CD14-positive monocyte (primary cell): ENCODE measurements at regions not wholly inside any gene's neighbourhood (a gene's known extent, or its start where the extent isn't known, plus 50 kb on each side); places are given as distances from the start of the nearest gene placed in this dataset.
"Not testable (repeated sequence)": the region's sequence is repeated elsewhere in the genome, so short reads cannot be mapped to it uniquely, and the experiment has no call there.

Experiments
- DNase-seq, 3 donors: peaks; one replicate each; pipeline ENCODE4 v3.0.0-alpha.2; 2011 to 2022
- H2AFZ ChIP-seq: 2 replicates; pipeline ENCODE4 v1.6.0; 2012; ENCODE audit warnings: mild to moderate bottlenecking, low read depth, low read length, inconsistent platforms; ENCODE audit not compliant: insufficient read depth, poor library complexity, severe bottlenecking
- H3K27ac ChIP-seq, 2 donors: 1 replicate in 1 of 2; 2 replicates in 1 of 2; pipeline ENCODE4 v1.5.1; 2012 to 2013; ENCODE audit warnings: low read length in 2 of 2, control low read depth in 1 of 2, inconsistent platforms in 1 of 2, low read depth in 1 of 2, mild to moderate bottlenecking in 1 of 2
- H3K27me3 ChIP-seq, 2 donors: one replicate each; pipeline versions ENCODE4 v1.6.0 to v1.6.1; 2011 to 2013; ENCODE audit warnings: low read length in 2 of 2; ENCODE audit not compliant: control insufficient read depth in 2 of 2, insufficient read depth in 2 of 2
- H3K36me3 ChIP-seq, 2 donors: replicated peaks in 1 of 2; 1 replicate in 1 of 2; 2 replicates in 1 of 2; pipeline versions ENCODE4 v1.5.1 to v1.6.1; 2012 to 2013; ENCODE audit warnings: low read length in 2 of 2, control low read depth in 1 of 2, inconsistent platforms in 1 of 2, mild to moderate bottlenecking in 1 of 2; ENCODE audit not compliant: insufficient read depth in 2 of 2, control insufficient read depth in 1 of 2
- H3K4me1 ChIP-seq, 2 donors: 1 replicate in 1 of 2; 2 replicates in 1 of 2; pipeline versions ENCODE4 v1.5.1 to v1.6.1; 2012 to 2013; ENCODE audit warnings: low read length in 2 of 2, control low read depth in 1 of 2, inconsistent platforms in 1 of 2, mild to moderate bottlenecking in 1 of 2, moderate library complexity in 1 of 2; ENCODE audit not compliant: insufficient read depth in 2 of 2, control insufficient read depth in 1 of 2
- H3K4me2 ChIP-seq: replicated peaks from 2 replicates; pipeline ENCODE3; 2012; ENCODE audit warnings: low read length, moderate library complexity, mild to moderate bottlenecking; ENCODE audit not compliant: poor library complexity, severe bottlenecking; ENCODE audit errors: extremely low read depth
- H3K4me3 ChIP-seq, 3 experiments: fragments of 200-600 bp in 1 of 3; sonication (generic) in 1 of 3; replicated peaks in 1 of 3; 1 replicate in 2 of 3; 2 replicates in 1 of 3; pipeline ENCODE4 v1.5.1; 2011 to 2013; ENCODE audit warnings: low read length in 3 of 3, mild to moderate bottlenecking in 3 of 3, control low read depth in 2 of 3, low read depth in 2 of 3, inconsistent platforms in 1 of 3, moderate library complexity in 1 of 3
- H3K79me2 ChIP-seq: 2 replicates; pipeline ENCODE4 v1.6.0; 2012; ENCODE audit warnings: mild to moderate bottlenecking, control low read depth, inconsistent platforms, low read length, moderate library complexity; ENCODE audit not compliant: insufficient read depth
- H3K9ac ChIP-seq: 2 replicates; pipeline ENCODE4 v1.6.0; 2017; ENCODE audit warnings: low read length, mild to moderate bottlenecking; ENCODE audit not compliant: insufficient read depth, poor library complexity, severe bottlenecking
- H3K9me3 ChIP-seq, 2 donors: replicated peaks in 1 of 2; 1 replicate in 1 of 2; 2 replicates in 1 of 2; pipeline versions ENCODE4 v1.5.1 to v1.6.1; 2012 to 2013; ENCODE audit warnings: low read length in 2 of 2, control low read depth in 1 of 2; ENCODE audit not compliant: control insufficient read depth in 1 of 2, insufficient read depth in 1 of 2
- H4K20me1 ChIP-seq: 2 replicates; pipeline ENCODE4 v1.6.0; 2012; ENCODE audit warnings: mild to moderate bottlenecking, low read length, control low read depth, moderate library complexity; ENCODE audit not compliant: insufficient read depth
- H3K27ac Mint-ChIP-seq, 7 donors: one replicate each; pipeline ENCODE4 v1.8.0; 2020; ENCODE audit warnings: mild to moderate bottlenecking in 7 of 7, mixed read lengths in 7 of 7, moderate library complexity in 6 of 7, inconsistent platforms in 2 of 7
- H3K27me3 Mint-ChIP-seq, 3 donors: one replicate each; pipeline ENCODE4 v1.8.0; 2021 to 2022; ENCODE audit warnings: low read depth in 3 of 3, mild to moderate bottlenecking in 3 of 3, mixed read lengths in 3 of 3, moderate library complexity in 3 of 3, inconsistent platforms in 1 of 3
- H3K36me3 Mint-ChIP-seq, 2 donors: one replicate each; pipeline ENCODE4 v1.8.0; 2020; ENCODE audit warnings: mixed read lengths in 2 of 2, inconsistent platforms in 1 of 2, mild to moderate bottlenecking in 1 of 2
- H3K4me1 Mint-ChIP-seq: one replicate; pipeline ENCODE4 v1.8.0; 2020; ENCODE audit warnings: mild to moderate bottlenecking, mixed read lengths
- H3K4me3 Mint-ChIP-seq, 2 donors: one replicate each; pipeline ENCODE4 v1.8.0; 2020; ENCODE audit warnings: mild to moderate bottlenecking in 2 of 2, mixed read lengths in 2 of 2, moderate library complexity in 1 of 2
- H3K9me3 Mint-ChIP-seq, 7 donors: one replicate each; pipeline ENCODE4 v1.8.0; 2020 to 2022; ENCODE audit warnings: mixed read lengths in 7 of 7, mild to moderate bottlenecking in 6 of 7, moderate library complexity in 6 of 7, inconsistent platforms in 2 of 7
- CTCF ChIP-seq: fragments of 200-600 bp; IDR thresholded peaks from one replicate; pipeline ENCODE4 v1.8.0; 2022; ENCODE audit warnings: antibody characterized with exemption, mild to moderate bottlenecking
- WGBS: methylation state at CpG from one replicate; pipeline ENCODE4 v1.1.5; 2013; ENCODE audit warnings: missing lambda C conversion rate; ENCODE audit not compliant: insufficient coverage; 5-methylcytosine and 5-hydroxymethylcytosine counted together
- intact Hi-C, 2 donors: fragments of 100-400 bp; cut with micrococcal nuclease; formaldehyde crosslinking; loops; one replicate each; pipeline versions ENCODE4 v1.15.0 to v1.15.1; 2023

GRCh38 chr1:29682919-29683295 lies 446.6 kb downstream of the PTPRU start:
- H3K36me3 Mint-ChIP-seq: no peaks in the 10 kb centered on the region
- no peak overlapping the region for H3K27ac ChIP-seq
- no peak for DNase-seq
- no peaks in the 10 kb centered on the region for H3K36me3 ChIP-seq
- H3K9me3 ChIP-seq: no peaks in the 10 kb centered on the region
- H3K79me2 ChIP-seq: no peaks in the 10 kb centered on the region
- H3K4me2 ChIP-seq: no peak overlapping the region
- no peaks in the 10 kb centered on the region for H3K9me3 Mint-ChIP-seq
- H3K9ac ChIP-seq: no peak overlapping the region
- H4K20me1 ChIP-seq: no peaks in the 10 kb centered on the region
- H3K27me3 Mint-ChIP-seq: peaks cover 2 to 7% (median 3%) of the 10 kb centered on the region in 3 donors
- no peaks in the 10 kb centered on the region for H3K4me1 Mint-ChIP-seq
- H3K27ac Mint-ChIP-seq: no peak overlapping the region
- H3K4me1 ChIP-seq: no peaks in the 10 kb centered on the region
- H3K27me3 ChIP-seq: peaks cover 0 to 3% of the 10 kb centered on the region in 2 donors
- no peak overlapping the region for H2AFZ ChIP-seq
- WGBS: 0% methylated on average over 1 of the region's 3 CpGs
- no peak overlapping the region for H3K4me3 ChIP-seq
- TF ChIP-seq CTCF: no peak
- intact Hi-C loops: no loop called here
- H3K4me3 Mint-ChIP-seq: no peak overlapping the region

DNA sequence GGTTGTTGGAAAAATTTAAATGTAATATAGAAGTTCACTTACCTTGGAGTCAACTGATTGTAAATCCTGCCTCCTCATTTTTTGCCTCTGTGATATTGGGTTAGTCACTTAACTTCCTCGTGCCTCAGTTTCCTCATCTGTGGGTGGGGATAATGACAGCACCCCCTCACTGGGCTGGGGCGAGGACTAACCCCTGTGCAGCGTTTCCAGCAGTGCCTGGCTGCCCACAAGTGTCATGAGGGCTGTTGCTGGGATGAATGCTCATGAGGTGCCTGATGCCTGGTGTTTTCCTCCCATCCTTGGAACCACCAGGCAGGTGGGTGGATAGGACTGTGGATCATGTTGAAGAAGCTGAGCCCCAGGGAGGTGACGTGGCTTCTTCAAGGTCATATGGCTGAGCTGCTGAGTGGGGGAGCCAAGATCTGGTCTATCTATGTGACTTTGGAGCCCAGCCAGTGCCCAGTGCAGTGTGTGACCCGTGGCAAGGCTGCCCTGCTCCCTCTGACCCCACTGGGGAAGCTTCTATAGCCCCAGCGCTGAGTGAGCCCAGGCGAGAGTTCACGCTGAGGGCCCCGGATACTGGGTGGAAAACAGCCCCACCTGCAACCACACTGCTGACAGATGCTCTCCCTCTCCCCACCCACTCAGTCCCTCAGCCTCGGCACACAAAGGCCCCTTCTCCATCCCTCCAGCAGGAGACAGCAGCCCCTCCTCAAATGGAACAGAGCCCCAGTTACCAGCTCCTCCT lies 446.0 kb downstream of the PTPRU start:
- no peak overlapping the region for H3K4me3 Mint-ChIP-seq
- Histone ChIP-seq H3K4me3 (no peak overlapping the region), H2AFZ (no peak overlapping the region), H3K27me3 (peaks cover 0 to 3% of the 10 kb centered on the region in 2 donors), H3K4me1 (no peaks in the 10 kb centered on the region), H3K79me2 (no peaks in the 10 kb centered on the region), H3K9me3 (no peaks in the 10 kb centered on the region), H3K36me3 (no peaks in the 10 kb centered on the region), H4K20me1 (no peaks in the 10 kb centered on the region), H3K27ac (no peak overlapping the region), H3K4me2 (no peak overlapping the region), H3K9ac (no peak overlapping the region)
- no peaks in the 10 kb centered on the region for H3K36me3 Mint-ChIP-seq
- H3K27me3 Mint-ChIP-seq: peaks cover 0 to 7% (median 3%) of the 10 kb centered on the region in 3 donors
- WGBS: 78% methylated on average over 3 of the region's 10 CpGs
- no peak overlapping the region for H3K27ac Mint-ChIP-seq
- no peaks in the 10 kb centered on the region for H3K4me1 Mint-ChIP-seq
- H3K9me3 Mint-ChIP-seq: no peaks in the 10 kb centered on the region
- intact Hi-C loops: no loop called here
- TF ChIP-seq CTCF: no peak
- no peak for DNase-seq

DNA sequence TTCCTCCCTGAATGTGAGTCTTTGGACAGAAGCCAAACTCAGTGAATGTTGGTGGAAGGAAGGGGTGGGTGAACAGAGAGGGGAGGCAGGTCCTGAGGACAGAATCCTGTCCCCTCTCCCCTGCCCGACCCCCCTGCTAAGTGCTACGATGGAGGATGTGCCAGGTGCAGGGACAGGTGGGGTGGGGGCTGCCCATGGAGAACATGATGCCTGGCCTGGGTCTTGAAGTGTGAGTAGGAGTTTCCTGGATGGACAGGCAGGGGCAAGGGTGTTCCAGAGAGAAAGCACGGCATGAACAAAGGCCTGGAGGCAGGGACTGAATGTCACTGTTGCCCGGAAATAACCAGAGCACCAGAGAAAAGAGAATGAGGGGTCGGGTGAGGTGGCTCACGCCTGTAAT lies 445.1 kb downstream of the PTPRU start:
- H3K4me3 Mint-ChIP-seq, H3K4me3 ChIP-seq, H3K9ac ChIP-seq, H3K27me3 ChIP-seq, H3K4me1 Mint-ChIP-seq, H3K9me3 Mint-ChIP-seq, H3K4me1 ChIP-seq, intact Hi-C loops, H2AFZ ChIP-seq, H3K27me3 Mint-ChIP-seq, H4K20me1 ChIP-seq, H3K79me2 ChIP-seq, H3K4me2 ChIP-seq, DNase-seq, H3K36me3 ChIP-seq, H3K36me3 Mint-ChIP-seq, H3K27ac ChIP-seq, H3K27ac Mint-ChIP-seq, H3K9me3 ChIP-seq: not testable (repeated sequence)
- no CpG with 5 or more reads among the region's 6 CpGs for WGBS
